22Rv1 (cell line): ENCODE measurements at regions not wholly inside any gene's neighbourhood (a gene's known extent, or its start where the extent isn't known, plus 50 kb on each side); places are given as distances from the start of the nearest gene placed in this dataset.
A peak's percentile ranks its signal among the peaks of the same experiment; 100 is the strongest.

Experiments
- H3K27ac ChIP-seq: fragments of 450-650 bp; 2 replicates; pipeline ENCODE4 v1.5.1; 2017
- CTCF ChIP-seq: fragments of 450-650 bp; IDR thresholded peaks from 2 replicates; pipeline ENCODE4 v1.5.1; 2017; ENCODE audit warnings: mild to moderate bottlenecking
- ZFX ChIP-seq: fragments of 450-650 bp; IDR thresholded peaks from 2 replicates; pipeline ENCODE4 v1.6.1; 2017; ENCODE audit warnings: antibody characterized with exemption, borderline replicate concordance

- peak; percentile 73 for TF ChIP-seq CTCF
- no peak for TF ChIP-seq ZFX
- H3K27ac ChIP-seq = no peak overlapping the region
These were observed 69.3 kb upstream of the HMX1 start for GRCh38 chr4:8940792-8941491.

GRCh38 chr4:8939840-8940742 lies 68.5 kb upstream of the HMX1 start:
- no peak overlapping the region for H3K27ac ChIP-seq

GRCh38 chr4:8939160-8939839 lies 67.7 kb upstream of the HMX1 start:
- no peak for TF ChIP-seq CTCF
- TF ChIP-seq ZFX = no peak
- no peak overlapping the region for H3K27ac ChIP-seq

More at GRCh38 chr4:8939840-8940742, 68.5 kb upstream of the HMX1 start:
- TF ChIP-seq ZFX (no peak), CTCF (no peak)

- no peak for TF ChIP-seq ZFX
- no peak for TF ChIP-seq CTCF
- H3K27ac ChIP-seq = no peak overlapping the region
These were observed 67.0 kb upstream of the HMX1 start for GRCh38 chr4:8938623-8939022.

GRCh38 chr4:8938137-8938536 lies 66.5 kb upstream of the HMX1 start:
- no peak for TF ChIP-seq ZFX
- no peak for TF ChIP-seq CTCF
- no peak overlapping the region for H3K27ac ChIP-seq

- no peak for TF ChIP-seq CTCF
- TF ChIP-seq ZFX = no peak
- H3K27ac ChIP-seq = no peak overlapping the region
These were observed 61.2 kb upstream of the HMX1 start for GRCh38 chr4:8932884-8933283.
